Lower lobe of right lung (tissue), 2 donors: ENCODE measurements at regions not wholly inside any gene's neighbourhood (a gene's known extent, or its start where the extent isn't known, plus 50 kb on each side); places are given as distances from the start of the nearest gene placed in this dataset.
"Not testable (repeated sequence)": the region's sequence is repeated elsewhere in the genome, so short reads cannot be mapped to it uniquely, and the experiment has no call there.

ENCODE experiments used
- ATAC-seq, 2 donors: fragments of 200-7000 bp; cut with Tn5 transposase; one replicate each; pipeline ENCODE4 v1.9.1; 2020 to 2022; ENCODE audit warnings: mild to moderate bottlenecking in 2 of 2, moderate library complexity in 2 of 2
- DNase-seq: peaks from one replicate; pipeline ENCODE4 v3.0.0-alpha.2; 2020
- H3K27ac ChIP-seq: fragments of 200-600 bp; one replicate; pipeline ENCODE4 v1.8.0; 2022
- H3K27me3 ChIP-seq: fragments of 200-600 bp; one replicate; pipeline ENCODE4 v1.8.0; 2022; ENCODE audit warnings: low read depth
- H3K36me3 ChIP-seq: fragments of 200-600 bp; one replicate; pipeline ENCODE4 v1.8.0; 2022; ENCODE audit warnings: mild to moderate bottlenecking
- H3K4me1 ChIP-seq: fragments of 200-600 bp; one replicate; pipeline ENCODE4 v1.8.0; 2022
- H3K4me3 ChIP-seq: fragments of 200-600 bp; one replicate; pipeline ENCODE4 v1.8.0; 2022; ENCODE audit warnings: mild to moderate bottlenecking
- H3K9me3 ChIP-seq: fragments of 200-600 bp; one replicate; pipeline ENCODE4 v1.8.0; 2022
- intact Hi-C: fragments of 100-400 bp; cut with DNase I; formaldehyde crosslinking; loops from one replicate; pipeline ENCODE4 v1.11.0; 2022
- TF ChIP-seq, protein P1 (sequence below): fragments of 200-600 bp; IDR thresholded peaks from one replicate; pipeline ENCODE4 v1.8.0; 2022; ENCODE audit warnings: antibody characterized with exemption, mild to moderate bottlenecking
- donor health status: DM: no; HTN: yes; CAD: no; lungs with severe emphysema.

DNA sequence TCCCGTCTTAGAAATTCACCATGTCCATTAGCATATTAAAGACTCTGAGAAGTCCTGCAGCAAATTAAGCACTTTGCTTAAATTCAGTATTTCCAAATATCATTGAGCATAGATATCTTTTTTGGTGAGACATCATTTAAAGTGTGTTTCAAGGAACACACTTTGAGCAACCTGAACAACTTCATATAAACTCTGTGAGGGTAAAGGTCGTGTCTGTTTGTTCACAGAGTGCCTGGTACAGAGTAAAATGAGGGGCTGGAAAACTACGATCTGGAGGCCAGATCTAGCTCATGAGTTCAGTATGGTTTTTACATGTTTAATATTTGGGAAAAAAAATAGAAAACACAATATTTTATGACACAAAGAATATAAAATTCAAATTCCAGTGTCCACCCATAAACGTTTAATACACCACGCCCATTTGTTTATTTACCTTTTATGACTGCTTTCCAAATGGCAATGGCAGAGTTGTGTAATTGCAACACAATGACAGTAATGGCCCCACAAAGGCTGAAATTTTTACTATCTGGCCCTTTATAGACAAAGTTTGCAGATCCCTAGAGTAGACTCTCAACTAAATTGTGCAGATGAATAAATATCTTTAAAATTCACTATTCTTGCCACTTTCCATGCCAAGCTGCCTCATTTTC, 67.4 kb downstream of the SNTN start:
- H3K9me3 ChIP-seq = no peaks in the 10 kb centered on the region
- no peak for DNase-seq
- intact Hi-C loops = no loop called here
- H3K4me1 ChIP-seq = no peaks in the 10 kb centered on the region
- no peak overlapping the region for H3K27ac ChIP-seq
- no peaks in the 10 kb centered on the region for H3K36me3 ChIP-seq
- ATAC-seq = no peak
- TF ChIP-seq, protein P1, sequence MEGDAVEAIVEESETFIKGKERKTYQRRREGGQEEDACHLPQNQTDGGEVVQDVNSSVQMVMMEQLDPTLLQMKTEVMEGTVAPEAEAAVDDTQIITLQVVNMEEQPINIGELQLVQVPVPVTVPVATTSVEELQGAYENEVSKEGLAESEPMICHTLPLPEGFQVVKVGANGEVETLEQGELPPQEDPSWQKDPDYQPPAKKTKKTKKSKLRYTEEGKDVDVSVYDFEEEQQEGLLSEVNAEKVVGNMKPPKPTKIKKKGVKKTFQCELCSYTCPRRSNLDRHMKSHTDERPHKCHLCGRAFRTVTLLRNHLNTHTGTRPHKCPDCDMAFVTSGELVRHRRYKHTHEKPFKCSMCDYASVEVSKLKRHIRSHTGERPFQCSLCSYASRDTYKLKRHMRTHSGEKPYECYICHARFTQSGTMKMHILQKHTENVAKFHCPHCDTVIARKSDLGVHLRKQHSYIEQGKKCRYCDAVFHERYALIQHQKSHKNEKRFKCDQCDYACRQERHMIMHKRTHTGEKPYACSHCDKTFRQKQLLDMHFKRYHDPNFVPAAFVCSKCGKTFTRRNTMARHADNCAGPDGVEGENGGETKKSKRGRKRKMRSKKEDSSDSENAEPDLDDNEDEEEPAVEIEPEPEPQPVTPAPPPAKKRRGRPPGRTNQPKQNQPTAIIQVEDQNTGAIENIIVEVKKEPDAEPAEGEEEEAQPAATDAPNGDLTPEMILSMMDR = no peak
- no peak overlapping the region for H3K4me3 ChIP-seq
- H3K27me3 ChIP-seq = no peaks in the 10 kb centered on the region

DNA sequence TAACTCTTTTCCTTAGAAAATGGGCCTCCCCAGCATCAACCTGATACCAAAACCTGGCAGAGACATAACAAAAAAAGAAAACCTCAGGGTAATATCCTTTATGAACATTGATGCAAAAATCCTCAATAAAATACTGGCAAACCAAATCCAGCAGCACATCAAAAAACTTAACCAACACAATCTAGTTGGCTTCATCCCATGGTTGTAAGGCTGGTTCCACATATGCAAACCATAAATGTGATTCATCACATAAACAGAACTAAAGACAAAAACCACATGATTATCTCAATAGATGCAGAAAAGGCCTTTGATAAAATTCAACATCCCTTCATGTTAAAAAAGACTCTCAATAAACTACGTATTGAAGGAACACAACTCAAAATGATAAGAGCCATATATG, 68.5 kb downstream of the SNTN start:
- H3K9me3 ChIP-seq, H3K27me3 ChIP-seq, H3K4me1 ChIP-seq, ATAC-seq, intact Hi-C loops, H3K27ac ChIP-seq, H3K36me3 ChIP-seq, H3K4me3 ChIP-seq, DNase-seq: not testable (repeated sequence)

DNA sequence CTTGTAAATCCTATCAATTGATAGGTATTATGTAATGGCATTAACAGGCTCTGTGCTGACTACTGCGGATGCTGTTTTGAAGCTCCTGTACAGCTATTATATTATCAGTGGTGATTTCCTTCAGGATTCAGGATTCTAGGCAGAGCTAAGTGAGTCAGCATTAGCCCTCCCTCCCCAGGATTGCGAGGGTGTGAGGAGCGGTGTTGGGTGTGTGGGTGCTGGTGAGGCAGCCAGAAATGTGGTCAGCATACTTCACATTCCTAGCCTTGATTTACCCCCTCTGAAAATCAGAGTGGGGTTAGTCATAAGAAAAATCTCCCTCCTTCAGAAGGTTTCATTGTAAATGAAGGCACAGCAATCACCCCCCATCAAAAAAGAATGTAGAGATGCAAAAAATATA, 72.5 kb downstream of the SNTN start:
- Histone ChIP-seq H3K4me3 (no peak overlapping the region), H3K36me3 (no peaks in the 10 kb centered on the region), H3K9me3 (no peaks in the 10 kb centered on the region), H3K27ac (no peak overlapping the region), H3K27me3 (no peaks in the 10 kb centered on the region), H3K4me1 (peaks cover 5% of the 10 kb centered on the region)
- intact Hi-C loops = no loop called here
- DNase-seq = no peak
- TF ChIP-seq, protein P1 = no peak
- peak; percentile 82 to 87 for ATAC-seq

DNA sequence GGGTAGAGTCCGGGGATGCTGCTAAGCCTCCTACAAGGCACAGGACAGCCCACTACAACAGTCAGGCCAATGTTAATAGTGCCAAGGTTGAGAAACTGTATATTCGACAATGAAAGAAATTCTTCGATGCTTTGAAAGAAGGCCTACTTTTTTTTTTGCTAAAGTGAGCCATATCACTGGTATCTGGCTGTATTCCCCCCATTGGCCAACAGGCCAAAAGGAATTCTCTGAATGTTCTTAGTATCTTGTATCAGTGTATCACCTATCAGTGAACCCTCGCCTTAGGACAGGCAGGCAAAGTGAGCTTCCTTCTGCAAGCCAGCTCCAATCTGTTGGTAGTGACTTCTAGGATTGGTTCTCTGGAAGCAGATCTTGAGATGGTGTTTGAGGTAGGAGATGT, 74.2 kb downstream of the SNTN start:
- no peaks in the 10 kb centered on the region for H3K27me3 ChIP-seq
- H3K4me3 ChIP-seq = no peak overlapping the region
- TF ChIP-seq, protein P1 = no peak
- intact Hi-C loops = no loop called here
- no peak for ATAC-seq
- H3K9me3 ChIP-seq = no peaks in the 10 kb centered on the region
- no peak for DNase-seq
- H3K4me1 ChIP-seq = peaks cover 5% of the 10 kb centered on the region
- H3K36me3 ChIP-seq = no peaks in the 10 kb centered on the region
- H3K27ac ChIP-seq = no peak overlapping the region

DNA sequence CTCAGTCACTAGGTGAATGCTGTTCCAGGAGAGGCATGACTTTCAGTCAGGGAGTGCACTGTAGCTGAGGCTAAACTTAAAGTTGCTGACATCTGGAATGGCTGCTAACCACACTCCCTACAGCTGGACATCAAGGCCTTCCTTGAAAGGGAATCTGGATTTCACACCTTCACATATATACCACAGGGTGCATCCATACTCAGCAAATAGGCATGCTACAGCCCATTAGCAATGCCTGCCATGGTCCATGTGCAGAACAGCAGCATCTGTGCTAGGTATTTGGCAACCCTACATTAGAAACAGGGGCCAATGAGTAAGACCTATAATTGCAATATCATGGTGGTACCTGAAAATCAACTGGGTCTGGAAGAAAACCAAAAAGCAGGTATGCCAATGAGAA, 74.8 kb downstream of the SNTN start:
- DNase-seq (no peak), ATAC-seq (no peak)
- no peak overlapping the region for H3K4me3 ChIP-seq
- intact Hi-C loops = no loop called here
- no peaks in the 10 kb centered on the region for H3K36me3 ChIP-seq
- no peak overlapping the region for H3K27ac ChIP-seq
- H3K27me3 ChIP-seq = no peaks in the 10 kb centered on the region
- H3K9me3 ChIP-seq = no peaks in the 10 kb centered on the region
- H3K4me1 ChIP-seq = peaks cover 5% of the 10 kb centered on the region
- TF ChIP-seq, protein P1 = no peak

DNA sequence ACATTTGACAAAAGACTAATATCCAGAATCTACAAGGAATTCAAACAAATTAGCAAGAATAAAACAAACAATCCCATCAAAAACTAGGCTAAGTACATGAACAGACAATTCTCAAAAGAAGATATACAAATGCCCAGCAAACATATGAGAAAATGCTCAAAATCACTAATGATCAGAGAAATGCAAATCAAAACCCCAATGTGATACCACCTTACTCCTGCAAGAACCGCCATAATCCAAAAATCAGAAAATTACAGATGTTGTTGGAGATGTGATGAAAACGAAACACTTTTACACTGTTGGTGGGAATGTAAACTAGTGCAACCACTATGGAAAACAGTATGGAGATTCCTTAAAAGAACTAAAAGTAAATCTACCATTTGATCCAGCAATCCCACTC, 79.4 kb downstream of the SNTN start:
- intact Hi-C loops = no loop called here
- Histone ChIP-seq H3K4me3 (no peak overlapping the region), H3K4me1 (no peaks in the 10 kb centered on the region), H3K9me3 (no peaks in the 10 kb centered on the region), H3K36me3 (no peaks in the 10 kb centered on the region), H3K27me3 (no peaks in the 10 kb centered on the region), H3K27ac (no peak overlapping the region)
- DNase-seq (no peak), ATAC-seq (no peak)
- TF ChIP-seq, protein P1 = no peak

DNA sequence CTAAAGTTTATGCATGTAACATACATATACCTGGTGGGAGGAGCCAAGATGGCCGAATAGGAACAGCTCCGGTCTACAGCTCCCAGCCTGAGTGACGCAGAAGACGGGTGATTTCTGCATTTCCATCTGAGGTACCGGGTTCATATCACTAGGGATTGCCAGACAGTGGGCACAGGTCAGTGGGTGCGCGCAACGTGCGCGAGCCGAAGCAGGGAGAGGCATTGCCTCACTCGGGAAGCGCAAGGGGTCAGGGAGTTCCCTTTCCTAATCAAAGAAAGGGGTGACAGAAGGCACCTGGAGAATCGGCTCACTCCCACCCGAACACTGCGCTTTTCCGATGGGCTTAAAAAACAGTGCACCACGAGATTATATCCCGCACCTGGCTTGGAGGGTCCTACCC, 80.8 kb downstream of the SNTN start:
- H3K27me3 ChIP-seq, H3K4me3 ChIP-seq, H3K36me3 ChIP-seq, H3K27ac ChIP-seq, ATAC-seq, intact Hi-C loops, DNase-seq, H3K9me3 ChIP-seq, H3K4me1 ChIP-seq: not testable (repeated sequence)

DNA sequence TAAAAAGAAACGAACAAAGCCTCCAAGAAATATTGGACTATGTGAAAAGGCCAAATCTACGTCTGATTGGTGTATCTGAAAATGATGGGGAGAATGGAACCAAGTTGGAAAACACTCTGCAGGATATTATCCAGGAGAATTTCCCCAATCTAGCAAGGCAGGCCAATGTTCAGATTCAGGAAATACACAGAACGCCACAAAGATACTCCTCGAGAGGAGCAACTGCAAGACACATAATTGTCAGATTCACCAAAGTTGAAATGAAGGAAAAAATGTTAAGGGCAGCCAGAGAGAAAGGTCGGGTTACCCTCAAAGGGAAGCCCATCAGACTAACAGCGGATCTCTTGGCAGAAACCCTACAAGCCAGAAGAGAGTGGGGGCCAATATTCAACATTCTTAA, 82.2 kb downstream of the SNTN start:
- H3K27me3 ChIP-seq, ATAC-seq, H3K27ac ChIP-seq, intact Hi-C loops, H3K4me3 ChIP-seq, H3K36me3 ChIP-seq, H3K9me3 ChIP-seq, DNase-seq, H3K4me1 ChIP-seq: not testable (repeated sequence)

DNA sequence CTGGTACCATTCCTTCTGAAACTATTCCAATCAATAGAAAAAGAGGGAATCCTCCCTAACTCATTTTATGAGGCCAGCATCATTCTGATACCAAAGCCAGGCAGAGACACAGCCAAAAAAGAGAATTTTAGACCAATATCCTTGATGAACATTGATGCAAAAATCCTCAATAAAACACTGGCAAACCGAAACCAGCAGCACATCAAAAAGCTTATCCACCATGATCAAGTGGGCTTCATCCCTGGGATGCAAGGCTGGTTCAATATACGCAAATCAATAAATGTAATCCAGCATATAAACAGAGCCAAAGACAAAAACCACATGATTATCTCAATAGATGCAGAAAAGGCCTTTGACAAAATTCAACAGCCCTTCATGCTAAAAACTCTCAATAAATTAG, 82.3 kb upstream of the C3orf49 start:
- H3K27me3 ChIP-seq, H3K27ac ChIP-seq, H3K9me3 ChIP-seq, H3K4me1 ChIP-seq, H3K36me3 ChIP-seq, DNase-seq, H3K4me3 ChIP-seq, intact Hi-C loops, ATAC-seq: not testable (repeated sequence)
